Esophagus muscularis mucosa (tissue), 4 donors: ENCODE measurements at regions not wholly inside any gene's neighbourhood (a gene's known extent, or its start where the extent isn't known, plus 50 kb on each side); places are given as distances from the start of the nearest gene placed in this dataset.

Source experiments
- EP300 ChIP-seq: sonication (generic); formaldehyde crosslinking; IDR thresholded peaks from one replicate; pipeline ENCODE4 v1.6.1; 2017; ENCODE audit warnings: antibody characterized with exemption
- POLR2A ChIP-seq: fragments of 450-650 bp; IDR thresholded peaks from one replicate; pipeline ENCODE4 v1.6.1; 2017; ENCODE audit warnings: antibody characterized with exemption, moderate library complexity, mild to moderate bottlenecking, low read depth
- TF ChIP-seq, protein P1 (sequence below), 3 experiments: fragments of 200-600 bp in 2 of 3; fragments of 450-650 bp in 1 of 3; sonication (generic) in 2 of 3; IDR thresholded peaks; one replicate each; pipeline ENCODE4 v1.5.1; 2017 to 2019; ENCODE audit warnings: antibody characterized with exemption in 3 of 3, mild to moderate bottlenecking in 2 of 3, moderate library complexity in 1 of 3

DNA sequence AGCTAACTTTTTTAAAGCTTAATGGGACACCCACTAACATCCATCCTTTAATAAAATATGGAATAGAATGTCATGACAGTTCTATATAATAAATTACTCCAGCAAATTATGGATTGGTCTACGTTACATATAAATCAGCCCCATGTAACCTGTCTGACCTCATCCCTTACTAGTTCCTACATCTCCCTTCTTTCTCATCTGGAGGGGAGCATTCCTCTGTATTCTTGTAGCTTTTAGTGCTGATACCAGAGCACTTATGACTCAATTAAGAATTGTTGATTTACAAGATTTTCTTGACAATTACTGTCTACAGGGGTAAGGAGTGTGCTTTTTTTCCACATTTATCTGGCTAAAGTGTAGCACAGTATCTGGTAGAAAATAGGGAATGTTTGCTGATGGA is 523.7 kb downstream of the FAM181B start:
- no peak for TF ChIP-seq EP300
- TF ChIP-seq, protein P1, sequence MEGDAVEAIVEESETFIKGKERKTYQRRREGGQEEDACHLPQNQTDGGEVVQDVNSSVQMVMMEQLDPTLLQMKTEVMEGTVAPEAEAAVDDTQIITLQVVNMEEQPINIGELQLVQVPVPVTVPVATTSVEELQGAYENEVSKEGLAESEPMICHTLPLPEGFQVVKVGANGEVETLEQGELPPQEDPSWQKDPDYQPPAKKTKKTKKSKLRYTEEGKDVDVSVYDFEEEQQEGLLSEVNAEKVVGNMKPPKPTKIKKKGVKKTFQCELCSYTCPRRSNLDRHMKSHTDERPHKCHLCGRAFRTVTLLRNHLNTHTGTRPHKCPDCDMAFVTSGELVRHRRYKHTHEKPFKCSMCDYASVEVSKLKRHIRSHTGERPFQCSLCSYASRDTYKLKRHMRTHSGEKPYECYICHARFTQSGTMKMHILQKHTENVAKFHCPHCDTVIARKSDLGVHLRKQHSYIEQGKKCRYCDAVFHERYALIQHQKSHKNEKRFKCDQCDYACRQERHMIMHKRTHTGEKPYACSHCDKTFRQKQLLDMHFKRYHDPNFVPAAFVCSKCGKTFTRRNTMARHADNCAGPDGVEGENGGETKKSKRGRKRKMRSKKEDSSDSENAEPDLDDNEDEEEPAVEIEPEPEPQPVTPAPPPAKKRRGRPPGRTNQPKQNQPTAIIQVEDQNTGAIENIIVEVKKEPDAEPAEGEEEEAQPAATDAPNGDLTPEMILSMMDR (IDR thresholded peaks at IDR 0.05): no peak
- TF ChIP-seq POLR2A: no peak
